Smooth muscle cell (in vitro differentiated cells): ENCODE measurements at regions not wholly inside any gene's neighbourhood (a gene's known extent, or its start where the extent isn't known, plus 50 kb on each side); places are given as distances from the start of the nearest gene placed in this dataset.

ENCODE experiments used
- DNase-seq: peaks from one replicate; lab custom pipeline; 2025; ENCODE audit not compliant: unreplicated experiment; lab: John Stamatoyannopoulos, UW
- H2AFZ ChIP-seq: fragments of 200-600 bp; sonication (generic); 2 replicates; pipeline ENCODE4 v1.6.0; 2016; ENCODE audit warnings: antibody characterized with exemption, low read depth, mild to moderate bottlenecking
- H3F3A ChIP-seq: fragments of 200-600 bp; sonication (generic); 2 replicates; pipeline ENCODE4 v1.6.0; 2017; ENCODE audit warnings: antibody characterized with exemption, low read depth
- H3K27ac ChIP-seq: fragments of 200-600 bp; sonication (generic); 2 replicates; pipeline ENCODE4 v1.5.1; 2016; ENCODE audit warnings: low read depth, mild to moderate bottlenecking
- H3K27me3 ChIP-seq: fragments of 200-600 bp; sonication (generic); 2 replicates; pipeline ENCODE4 v1.6.1; 2016; ENCODE audit warnings: low read depth, mild to moderate bottlenecking
- H3K36me3 ChIP-seq: fragments of 200-600 bp; sonication (generic); 2 replicates; pipeline ENCODE4 v1.5.1; 2016; ENCODE audit warnings: low read depth
- H3K4me1 ChIP-seq: fragments of 200-600 bp; sonication (generic); 2 replicates; pipeline ENCODE4 v1.5.1; 2016; ENCODE audit warnings: low read depth
- H3K4me2 ChIP-seq: fragments of 200-600 bp; sonication (generic); 2 replicates; pipeline ENCODE4 v1.6.0; 2016; ENCODE audit warnings: mild to moderate bottlenecking
- H3K4me3 ChIP-seq: fragments of 200-600 bp; sonication (generic); 2 replicates; pipeline ENCODE4 v1.5.1; 2016; ENCODE audit warnings: mild to moderate bottlenecking
- H3K79me2 ChIP-seq: fragments of 200-600 bp; sonication (generic); 2 replicates; pipeline ENCODE4 v1.6.0; 2016; ENCODE audit warnings: low read depth, mild to moderate bottlenecking
- H3K9ac ChIP-seq: fragments of 200-600 bp; sonication (generic); 2 replicates; pipeline ENCODE4 v1.6.0; 2016; ENCODE audit warnings: low read depth
- H3K9me3 ChIP-seq: fragments of 200-600 bp; sonication (generic); replicated peaks from 2 replicates; pipeline ENCODE4 v1.5.1; 2016; ENCODE audit warnings: low read depth
- H4K20me1 ChIP-seq: fragments of 200-600 bp; sonication (generic); 2 replicates; pipeline ENCODE4 v1.6.0; 2016; ENCODE audit warnings: low read depth
- whole genome bisulfite sequencing: methylation state at CpG from one replicate; pipeline ENCODE4 v1.1.7; 2016; ENCODE audit warnings: low lambda C conversion rate; 5-methylcytosine and 5-hydroxymethylcytosine counted together
- TF ChIP-seq, protein P1 (sequence below): fragments of 200-600 bp; sonication (generic); IDR thresholded peaks from 2 replicates; pipeline ENCODE4 v1.5.1; 2017; ENCODE audit warnings: borderline replicate concordance, mild to moderate bottlenecking, antibody characterized with exemption; ENCODE audit not compliant: insufficient read depth, poor library complexity, severe bottlenecking

DNA sequence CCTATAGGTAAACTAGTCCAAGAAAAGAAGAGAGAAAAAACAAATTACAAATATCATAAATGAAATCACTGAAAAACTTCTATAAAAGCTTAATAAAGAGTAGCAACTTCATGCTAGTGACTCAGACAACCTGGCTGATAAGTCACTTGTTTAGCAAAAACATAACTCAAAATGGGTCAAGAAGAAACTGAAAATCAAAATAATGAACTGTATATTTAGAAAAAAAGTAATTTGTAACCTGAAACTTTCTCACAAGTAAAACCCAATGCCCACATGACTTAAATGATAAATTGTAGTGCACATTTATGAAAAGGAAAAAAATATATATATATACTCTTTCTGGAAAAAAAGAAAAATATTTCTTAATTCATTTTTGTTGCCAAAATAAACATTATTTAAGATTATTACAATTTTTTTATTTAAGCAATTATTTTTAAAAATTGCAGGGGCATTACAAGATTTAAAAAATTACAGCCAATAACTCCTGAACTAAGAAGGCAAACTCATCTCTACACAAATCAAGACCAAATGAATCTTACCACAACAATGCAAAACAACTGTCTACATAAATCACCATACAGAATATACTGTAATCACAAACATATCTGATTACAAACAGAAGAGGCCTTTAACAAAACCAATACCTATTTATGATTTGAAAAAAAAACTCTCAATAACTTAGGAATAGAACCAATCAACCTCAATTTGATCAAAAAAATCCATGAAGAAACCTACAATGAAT, 406.3 kb downstream of the CDH7 start:
- TF ChIP-seq, protein P1, sequence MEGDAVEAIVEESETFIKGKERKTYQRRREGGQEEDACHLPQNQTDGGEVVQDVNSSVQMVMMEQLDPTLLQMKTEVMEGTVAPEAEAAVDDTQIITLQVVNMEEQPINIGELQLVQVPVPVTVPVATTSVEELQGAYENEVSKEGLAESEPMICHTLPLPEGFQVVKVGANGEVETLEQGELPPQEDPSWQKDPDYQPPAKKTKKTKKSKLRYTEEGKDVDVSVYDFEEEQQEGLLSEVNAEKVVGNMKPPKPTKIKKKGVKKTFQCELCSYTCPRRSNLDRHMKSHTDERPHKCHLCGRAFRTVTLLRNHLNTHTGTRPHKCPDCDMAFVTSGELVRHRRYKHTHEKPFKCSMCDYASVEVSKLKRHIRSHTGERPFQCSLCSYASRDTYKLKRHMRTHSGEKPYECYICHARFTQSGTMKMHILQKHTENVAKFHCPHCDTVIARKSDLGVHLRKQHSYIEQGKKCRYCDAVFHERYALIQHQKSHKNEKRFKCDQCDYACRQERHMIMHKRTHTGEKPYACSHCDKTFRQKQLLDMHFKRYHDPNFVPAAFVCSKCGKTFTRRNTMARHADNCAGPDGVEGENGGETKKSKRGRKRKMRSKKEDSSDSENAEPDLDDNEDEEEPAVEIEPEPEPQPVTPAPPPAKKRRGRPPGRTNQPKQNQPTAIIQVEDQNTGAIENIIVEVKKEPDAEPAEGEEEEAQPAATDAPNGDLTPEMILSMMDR: no peak
- Histone ChIP-seq H3K4me3 (no peak overlapping the region), H3K9ac (no peak overlapping the region), H4K20me1 (no peaks in the 10 kb centered on the region), H3K36me3 (no peaks in the 10 kb centered on the region), H3K27me3 (no peaks in the 10 kb centered on the region), H3K4me2 (no peak overlapping the region), H3K27ac (no peak overlapping the region), H2AFZ (no peak overlapping the region), H3K79me2 (no peaks in the 10 kb centered on the region), H3K9me3 (no peaks in the 10 kb centered on the region), H3F3A (no peaks in the 10 kb centered on the region), H3K4me1 (no peaks in the 10 kb centered on the region)
- no peak for DNase-seq

DNA sequence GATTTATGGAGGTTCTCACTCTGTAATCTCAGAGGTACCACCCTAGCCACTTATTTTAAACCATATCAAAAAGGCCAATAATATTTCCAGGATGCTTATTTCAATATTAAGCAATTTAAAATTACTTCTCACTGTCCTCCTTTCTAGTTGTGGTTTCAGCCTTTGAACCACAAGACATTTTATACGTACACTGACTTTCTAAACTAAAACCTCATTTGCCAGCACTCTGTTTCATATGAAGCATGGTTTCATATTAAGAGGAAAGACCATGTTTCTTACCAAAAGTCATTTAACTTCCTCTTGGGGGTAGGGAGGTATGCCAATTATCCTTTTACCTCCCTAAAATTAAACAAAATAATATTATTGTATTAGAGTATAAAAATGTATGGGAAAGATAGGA, 399.8 kb downstream of the CDH7 start:
- TF ChIP-seq, protein P1: no peak
- no peak for DNase-seq

DNA sequence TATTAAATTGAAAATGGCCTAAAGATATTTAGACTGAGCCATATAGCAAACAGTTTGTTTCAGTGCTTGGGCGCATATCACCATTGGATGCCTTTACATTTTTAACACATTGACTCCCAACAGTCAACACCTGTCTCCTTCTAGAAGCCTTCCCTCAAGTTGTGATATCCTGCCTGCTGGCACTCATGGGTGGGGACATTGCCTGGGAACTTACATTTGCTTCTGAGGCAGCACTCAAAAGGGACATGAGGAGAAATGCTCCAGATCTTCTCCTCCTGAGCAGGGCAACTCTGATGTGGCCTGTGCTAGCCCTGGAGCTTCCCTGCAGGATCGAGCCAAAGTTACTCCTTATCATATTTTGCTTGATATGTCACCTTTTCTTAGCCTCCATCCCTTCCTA, 392.2 kb downstream of the CDH7 start:
- Histone ChIP-seq H3F3A (no peaks in the 10 kb centered on the region), H4K20me1 (no peaks in the 10 kb centered on the region), H3K4me3 (no peak overlapping the region), H3K9ac (no peak overlapping the region), H3K79me2 (no peaks in the 10 kb centered on the region), H2AFZ (no peak overlapping the region), H3K9me3 (no peaks in the 10 kb centered on the region), H3K36me3 (no peaks in the 10 kb centered on the region), H3K4me1 (peaks cover 8% of the 10 kb centered on the region), H3K27me3 (no peaks in the 10 kb centered on the region), H3K4me2 (no peak overlapping the region), H3K27ac (no peak overlapping the region)
- TF ChIP-seq, protein P1: no peak
- DNase-seq: no peak
- 94% methylated on average over 2 of the region's 2 CpGs for WGBS

More for the DNA sequence above, 399.8 kb downstream of the CDH7 start:
- Histone ChIP-seq H4K20me1 (no peaks in the 10 kb centered on the region), H3K36me3 (no peaks in the 10 kb centered on the region), H3K79me2 (no peaks in the 10 kb centered on the region), H3K9me3 (no peaks in the 10 kb centered on the region), H3K4me2 (no peak overlapping the region), H3K4me3 (no peak overlapping the region), H3K4me1 (no peaks in the 10 kb centered on the region), H3K27ac (no peak overlapping the region), H3K9ac (no peak overlapping the region), H3K27me3 (no peaks in the 10 kb centered on the region), H3F3A (no peaks in the 10 kb centered on the region), H2AFZ (no peak overlapping the region)
- 85% methylated on average over 1 of the region's 1 CpG for WGBS

DNA sequence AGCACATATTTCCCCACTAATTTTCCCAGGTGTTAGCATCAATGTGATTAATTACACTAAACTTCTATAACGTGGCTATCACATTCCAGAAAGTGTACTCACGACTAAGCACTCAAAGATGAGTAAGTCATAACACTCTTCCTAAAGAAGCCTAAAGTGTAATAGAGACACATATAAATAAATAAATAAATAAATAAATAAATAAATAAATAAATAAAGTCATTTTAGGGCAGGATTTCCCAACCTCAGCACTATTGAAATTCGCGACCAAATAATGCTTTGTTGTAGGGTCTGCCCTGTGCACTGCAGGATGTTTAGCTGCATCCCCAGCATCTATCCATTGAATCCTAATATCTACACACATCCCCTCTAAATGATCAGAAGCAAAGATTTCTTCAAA, 390.9 kb downstream of the CDH7 start:
- Histone ChIP-seq H3F3A (no peaks in the 10 kb centered on the region), H3K27me3 (no peaks in the 10 kb centered on the region), H3K79me2 (no peaks in the 10 kb centered on the region), H3K9ac (no peak overlapping the region), H3K4me3 (no peak overlapping the region), H3K9me3 (no peaks in the 10 kb centered on the region), H3K4me2 (no peak overlapping the region), H4K20me1 (no peaks in the 10 kb centered on the region), H3K27ac (no peak overlapping the region), H3K4me1 (peaks cover 8% of the 10 kb centered on the region), H2AFZ (no peak overlapping the region), H3K36me3 (no peaks in the 10 kb centered on the region)
- DNase-seq: no peak
- TF ChIP-seq, protein P1: no peak
- 90% methylated on average over 4 of the region's 4 CpGs for WGBS
